Loucy (cell line): ENCODE measurements at regions not wholly inside any gene's neighbourhood (a gene's known extent, or its start where the extent isn't known, plus 50 kb on each side); places are given as distances from the start of the nearest gene placed in this dataset.

Source experiments
- CTCF ChIP-seq: fragments of 200-600 bp; sonication (generic); conservative IDR thresholded peaks from 2 replicates; pipeline ENCODE4 v1.5.1; 2014; ENCODE audit warnings: mild to moderate bottlenecking, antibody characterized with exemption, low read length
- EZH2phosphoT487 ChIP-seq: fragments of 200-600 bp; IDR thresholded peaks from 2 replicates; pipeline ENCODE4 v1.6.1; 2018; ENCODE audit warnings: antibody characterized with exemption, mild to moderate bottlenecking, moderate library complexity, borderline replicate concordance

GRCh38 chr3:3368306-3368705 is 188.8 kb upstream of the CRBN start:
- TF ChIP-seq CTCF: no peak
- no peak for TF ChIP-seq EZH2phosphoT487
